Endothelial cell of hepatic sinusoid (primary cell): ENCODE measurements at regions not wholly inside any gene's neighbourhood (a gene's known extent, or its start where the extent isn't known, plus 50 kb on each side); places are given as distances from the start of the nearest gene placed in this dataset.

ENCODE experiments used
- in situ Hi-C: cut with HindIII; loops from 2 replicates; pipeline ENCODE4 v1.10.0; 2017; ENCODE audit warnings: low sequenced_read_pairs

- in situ Hi-C loops, result no loop called here
Measured at GRCh38 chr5:176711883-176712282, 64.6 kb downstream of the TSPAN17 start.

DNA sequence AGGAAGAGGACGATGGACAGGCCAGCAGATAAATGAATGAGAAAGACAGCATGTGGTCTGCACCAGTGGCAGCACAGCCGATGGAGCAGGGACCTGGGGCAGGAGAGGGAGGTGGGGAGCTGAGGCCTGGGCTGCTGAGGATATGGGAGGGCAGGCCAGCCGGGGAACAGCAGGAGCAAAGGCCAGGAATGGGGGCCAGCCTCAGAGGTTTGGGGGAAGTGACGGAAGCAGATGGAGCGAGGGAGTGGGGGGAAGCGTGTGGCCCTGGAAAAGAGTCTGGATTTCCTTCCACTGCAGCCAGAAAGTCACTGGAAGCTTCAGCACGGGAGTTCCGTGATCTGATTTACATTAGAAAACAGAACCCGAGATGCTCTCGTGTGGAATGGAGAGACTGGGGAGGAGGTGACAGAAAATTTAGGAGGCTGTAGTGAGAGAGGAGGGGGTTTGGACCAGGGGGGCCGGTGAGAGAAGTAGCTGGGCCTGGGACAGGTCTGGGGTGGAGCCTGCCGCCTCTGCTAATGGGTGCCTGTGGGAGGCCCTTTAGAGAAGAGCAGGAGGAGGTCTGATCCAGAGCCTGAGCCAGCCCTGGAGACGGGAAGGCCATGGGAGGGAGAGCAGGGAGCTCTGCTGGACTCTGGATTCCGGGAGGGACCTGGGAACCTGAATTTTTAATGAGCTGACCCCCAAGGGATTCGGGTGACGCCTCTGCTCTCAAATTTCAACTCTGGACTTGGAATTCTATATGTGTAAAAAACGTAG lies 65.4 kb downstream of the TSPAN17 start:
- in situ Hi-C loops, result no loop called here

DNA sequence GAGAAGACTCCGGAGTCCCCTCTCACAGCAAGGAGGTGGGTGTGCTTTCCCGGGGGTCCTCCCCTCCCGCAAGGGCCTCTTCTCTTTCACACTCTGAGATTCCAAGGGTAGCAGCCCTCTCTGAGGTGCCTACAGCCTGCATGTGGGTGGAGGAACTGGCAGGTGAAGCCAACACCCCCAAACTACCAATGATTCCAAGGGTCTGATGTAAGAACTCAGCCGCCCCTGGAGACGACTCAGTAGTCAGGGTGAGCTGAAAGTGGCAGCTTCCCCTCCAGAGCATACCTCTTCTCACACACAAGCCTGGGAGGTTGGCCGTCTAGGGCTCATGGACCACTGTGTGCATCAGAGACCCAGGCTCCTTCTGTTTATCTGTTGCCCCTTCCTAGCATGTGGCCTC lies 66.1 kb downstream of the TSPAN17 start:
- in situ Hi-C loops, result no loop called here

DNA sequence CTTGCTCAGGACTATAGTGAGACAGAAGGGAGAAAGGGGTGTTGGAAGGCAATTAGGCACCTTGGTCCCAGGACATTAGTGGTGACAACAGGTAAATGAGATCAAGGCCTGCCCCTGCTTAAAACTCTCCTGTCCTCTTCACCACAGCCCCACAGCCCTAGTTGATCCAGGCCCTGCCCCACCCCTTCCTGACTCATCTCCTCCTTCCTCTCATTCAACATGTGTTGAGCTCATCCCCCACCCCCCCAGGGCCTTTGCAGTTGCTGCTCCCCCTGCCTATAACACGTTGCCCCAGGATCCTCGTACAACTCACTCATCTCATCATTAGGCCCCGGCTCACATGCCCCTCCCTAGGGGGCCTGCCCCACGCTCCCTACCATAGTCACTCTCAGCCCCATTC lies 66.8 kb downstream of the TSPAN17 start:
- in situ Hi-C loops, result no loop called here

DNA sequence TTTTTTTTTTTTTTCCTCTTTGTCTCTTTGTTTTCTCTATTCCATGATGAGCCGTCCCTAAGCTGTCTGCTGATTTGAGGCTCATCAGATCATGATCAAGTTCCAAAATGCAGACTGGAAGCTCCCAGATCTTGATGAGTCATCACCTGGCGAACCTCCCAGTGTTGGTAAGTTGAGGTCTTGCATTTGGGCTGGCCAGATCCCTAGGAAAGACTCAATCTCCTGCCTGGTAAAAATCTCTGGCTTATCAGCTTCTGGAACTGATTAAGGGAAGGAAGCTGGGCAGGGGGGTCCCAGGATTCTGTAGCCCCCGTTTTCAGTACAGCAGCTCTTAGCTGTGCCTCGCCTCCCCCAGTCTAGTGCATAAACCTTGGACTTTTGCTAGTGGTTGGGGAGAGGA lies 69.0 kb downstream of the TSPAN17 start:
- in situ Hi-C loops, result no loop called here

- in situ Hi-C loops, result no loop called here
Measured at GRCh38 chr5:176719113-176719739, 71.9 kb downstream of the TSPAN17 start.

- in situ Hi-C loops, result no loop called here
Measured at GRCh38 chr5:176721509-176721908, 74.2 kb downstream of the TSPAN17 start.

GRCh38 chr5:176722757-176723156 lies 75.5 kb downstream of the TSPAN17 start:
- in situ Hi-C loops, result no loop called here

DNA sequence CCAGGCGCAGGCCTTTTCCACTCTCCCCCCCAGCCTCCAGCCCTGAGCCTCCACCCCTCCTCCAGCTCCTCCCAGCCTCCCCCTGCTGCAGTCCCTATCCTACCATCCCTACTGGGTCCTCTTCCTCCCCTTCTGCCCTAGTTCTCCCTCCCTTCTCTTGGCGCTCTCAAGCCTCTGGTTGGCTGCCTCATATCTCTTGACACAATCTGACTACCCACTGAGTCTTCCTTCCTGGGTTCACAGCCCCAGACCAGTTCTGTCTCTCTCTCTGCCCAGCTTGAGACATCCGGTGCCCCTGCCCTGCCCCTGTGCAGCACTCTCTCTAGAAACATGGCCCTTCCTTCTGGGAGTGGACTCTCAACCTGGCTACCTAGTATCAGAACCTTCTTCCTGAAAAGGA lies 76.2 kb downstream of the TSPAN17 start:
- in situ Hi-C loops, result no loop called here

- in situ Hi-C loops, result no loop called here
Measured at GRCh38 chr5:176724472-176724871, 77.2 kb downstream of the TSPAN17 start.

- in situ Hi-C loops, result no loop called here
Measured at GRCh38 chr5:176725521-176726280, 78.4 kb downstream of the TSPAN17 start.

GRCh38 chr5:176726746-176727527 lies 79.7 kb downstream of the TSPAN17 start:
- in situ Hi-C loops, result no loop called here

- in situ Hi-C loops, result no loop called here
Measured at GRCh38 chr5:176727528-176727900, 80.2 kb downstream of the TSPAN17 start.

DNA sequence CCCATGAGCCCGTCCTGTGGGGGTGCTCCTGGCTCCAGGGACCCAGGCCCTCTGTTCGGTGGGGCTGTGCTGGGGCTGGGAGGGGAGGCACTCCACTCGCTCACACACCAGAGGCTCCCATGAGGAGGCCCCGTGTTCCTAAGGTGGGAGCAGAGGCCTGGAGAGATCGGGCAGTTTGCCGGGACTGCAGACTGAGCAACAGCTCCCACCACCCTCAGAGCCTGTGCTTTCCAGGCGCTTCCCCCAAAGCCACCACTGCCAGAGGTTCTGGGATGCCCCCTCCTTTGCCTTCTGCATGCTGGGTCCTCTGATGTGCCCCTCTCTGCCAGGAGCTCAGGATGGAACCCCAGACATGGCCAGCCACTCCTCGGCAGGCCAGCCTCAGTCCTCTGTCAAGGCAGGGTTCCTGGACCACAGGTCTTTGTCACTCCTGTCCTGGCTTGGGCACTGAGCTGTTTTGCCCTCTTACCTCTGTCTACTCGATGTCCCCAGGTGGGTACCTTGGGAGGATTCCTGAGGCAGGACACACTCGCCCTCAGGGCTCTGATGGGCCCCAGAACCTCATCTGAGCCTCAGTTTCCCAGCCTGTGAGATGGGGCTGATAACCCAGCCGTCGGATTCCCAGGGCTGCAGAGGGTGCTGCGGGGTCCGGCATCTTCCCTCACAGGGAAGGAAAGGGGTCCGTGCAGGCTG lies 80.8 kb downstream of the TSPAN17 start:
- in situ Hi-C loops, result no loop called here

DNA sequence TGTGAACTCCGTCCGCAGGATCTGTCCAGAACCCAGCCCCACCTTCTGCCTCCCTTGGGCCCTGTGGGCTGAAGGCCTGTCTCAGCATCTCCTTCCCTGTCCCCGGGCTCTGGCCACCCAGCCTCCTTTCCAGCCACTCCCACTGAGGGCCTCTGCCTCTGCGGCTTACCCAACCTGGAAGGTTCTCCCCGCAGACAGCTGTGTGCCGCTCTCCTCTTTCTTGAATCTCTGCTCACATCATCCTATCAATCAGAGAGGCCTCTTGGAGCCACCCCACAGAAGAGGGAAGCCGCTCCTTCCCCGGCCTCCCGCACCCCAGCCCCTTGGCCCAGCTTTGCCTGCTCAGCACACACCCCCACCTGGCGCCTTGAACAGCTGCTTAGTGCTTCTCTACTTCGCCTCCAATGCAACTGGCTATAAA lies 81.5 kb upstream of the UNC5A start:
- in situ Hi-C loops, result no loop called here

GRCh38 chr5:176730815-176731475 lies 79.4 kb upstream of the UNC5A start:
- in situ Hi-C loops, result no loop called here

DNA sequence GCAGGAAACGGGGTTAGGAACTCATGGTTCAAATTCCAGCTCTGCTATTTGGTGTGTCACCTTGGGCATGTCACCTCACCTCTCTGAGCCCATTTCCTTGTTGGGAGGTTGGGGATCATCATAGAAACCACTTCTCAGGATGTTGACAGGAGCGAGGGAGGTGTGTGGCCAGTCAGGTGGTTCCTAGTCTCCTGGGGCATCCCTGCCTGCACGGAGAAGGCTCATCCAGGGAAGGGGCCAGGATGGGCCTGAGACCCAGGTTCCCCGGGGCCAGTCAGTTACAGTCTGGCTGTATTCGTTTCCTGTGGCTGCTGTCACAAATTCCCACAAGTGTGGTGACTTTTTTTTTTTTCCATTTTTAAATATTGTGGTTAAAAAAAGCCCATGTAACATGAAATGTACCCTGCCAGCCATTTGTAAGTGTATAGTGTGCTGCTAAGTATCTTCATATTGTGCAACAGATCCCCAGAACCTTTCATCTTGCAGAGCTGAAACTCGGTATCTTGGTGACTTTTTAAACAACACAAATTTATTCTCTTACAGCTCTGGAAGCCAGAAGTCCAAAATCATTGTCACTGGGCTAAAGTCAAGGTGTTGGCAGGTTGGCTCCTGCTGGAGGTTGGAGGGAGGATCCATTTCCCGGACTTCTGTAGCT lies 78.7 kb upstream of the UNC5A start:
- in situ Hi-C loops, result no loop called here

GRCh38 chr5:176732306-176732705 lies 78.1 kb upstream of the UNC5A start:
- in situ Hi-C loops, result no loop called here

DNA sequence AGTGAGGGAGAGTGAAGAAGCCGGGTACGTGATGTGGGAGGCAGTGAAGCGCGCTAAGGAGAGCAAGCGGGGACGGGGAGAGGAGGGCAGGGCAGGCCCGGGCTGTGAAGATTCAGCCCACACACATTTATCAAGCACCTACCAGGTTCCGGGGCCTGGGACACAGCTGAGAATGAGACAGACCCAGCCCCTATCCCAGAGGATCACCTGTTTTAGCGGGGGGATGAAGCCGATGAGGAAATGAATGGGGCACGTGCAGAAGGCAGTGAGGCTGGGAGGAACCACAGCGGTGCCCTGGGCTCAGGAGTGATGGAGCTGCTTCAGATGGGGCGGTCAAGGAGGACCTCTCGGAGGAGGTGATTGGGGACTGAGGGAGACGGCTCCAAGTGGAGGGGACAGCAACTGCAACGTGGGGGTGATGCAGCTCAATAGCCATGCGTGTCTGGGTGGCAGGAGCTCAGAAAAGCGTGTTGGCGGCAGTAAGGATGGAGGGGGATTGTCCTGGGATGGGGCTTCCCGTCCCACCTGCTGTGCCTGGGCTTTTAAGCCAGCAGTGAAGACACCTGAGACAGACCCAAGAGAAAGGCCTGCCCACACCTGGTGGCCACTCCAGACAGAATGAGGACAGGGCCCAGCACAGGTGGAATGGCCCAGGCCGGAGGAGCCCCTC lies 77.5 kb upstream of the UNC5A start:
- in situ Hi-C loops, result no loop called here
